H7 (cell line): ENCODE measurements at regions not wholly inside any gene's neighbourhood (a gene's known extent, or its start where the extent isn't known, plus 50 kb on each side); places are given as distances from the start of the nearest gene placed in this dataset.
"Not testable (repeated sequence)": the region's sequence is repeated elsewhere in the genome, so short reads cannot be mapped to it uniquely, and the experiment has no call there.

ENCODE experiments used
- DNase-seq: peaks from one replicate; pipeline ENCODE4 v3.0.0; 2012
- H3K27me3 ChIP-seq: 2 replicates; pipeline ENCODE4 v1.6.0; 2011; ENCODE audit warnings: mild to moderate bottlenecking, low read length; ENCODE audit not compliant: control insufficient read depth, insufficient read depth
- H3K36me3 ChIP-seq: replicated peaks from 2 replicates; pipeline ENCODE4 v1.5.1; 2011; ENCODE audit warnings: low read length; ENCODE audit not compliant: control insufficient read depth, insufficient read depth
- H3K4me3 ChIP-seq: 2 replicates; pipeline ENCODE4 v1.5.1; 2011; ENCODE audit warnings: low read depth, mild to moderate bottlenecking, control low read depth, low read length, moderate library complexity; ENCODE audit not compliant: insufficient read depth

DNA sequence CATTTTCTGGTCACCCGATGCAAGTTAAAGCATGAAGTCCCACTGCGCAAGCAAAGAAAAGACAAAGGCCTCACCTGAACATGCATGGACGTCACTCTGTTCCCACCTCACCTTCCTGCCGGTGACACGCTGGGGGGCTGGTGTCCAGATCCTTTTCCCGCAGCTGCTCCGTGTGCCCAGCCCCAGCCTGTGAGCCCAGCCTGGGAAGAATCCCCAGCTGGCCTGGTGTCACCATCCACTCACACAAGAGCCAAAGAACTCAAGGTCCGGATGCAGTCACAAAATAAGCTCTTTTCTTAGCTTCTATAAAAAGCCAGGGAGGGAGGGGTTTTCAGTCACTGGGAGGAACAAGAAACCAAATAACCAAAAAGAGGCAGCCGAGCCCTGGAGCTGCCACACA, 249.9 kb downstream of the COL4A1 start:
- Histone ChIP-seq H3K27me3 (no peaks in the 10 kb centered on the region), H3K4me3 (no peak overlapping the region), H3K36me3 (no peaks in the 10 kb centered on the region)
- no peak for DNase-seq

DNA sequence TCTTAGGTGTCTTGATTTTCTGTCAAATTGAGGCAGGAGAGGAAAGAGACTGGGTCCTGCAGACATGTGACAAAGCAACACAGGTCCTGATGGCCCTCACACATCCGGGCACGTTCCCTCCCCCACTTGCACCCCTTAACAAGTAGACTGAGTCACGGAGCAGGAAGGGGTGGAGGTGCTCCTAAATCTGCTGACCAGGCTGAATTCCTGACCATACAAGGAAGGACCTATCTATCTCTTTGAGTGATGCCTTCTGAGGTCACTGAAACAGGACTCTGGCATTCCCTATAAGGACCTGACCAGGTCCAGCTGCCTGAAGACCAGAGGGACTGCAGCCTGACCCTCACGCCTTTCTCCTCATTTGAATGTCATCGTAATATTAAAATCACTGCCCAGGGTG, 250.3 kb downstream of the COL4A1 start:
- H3K4me3 ChIP-seq = no peak overlapping the region
- no peaks in the 10 kb centered on the region for H3K36me3 ChIP-seq
- no peaks in the 10 kb centered on the region for H3K27me3 ChIP-seq
- DNase-seq = no peak

GRCh38 chr13:110055089-110055488, 251.9 kb downstream of the COL4A1 start:
- DNase-seq = no peak
- no peaks in the 10 kb centered on the region for H3K36me3 ChIP-seq

GRCh38 chr13:110054041-110054440, 252.9 kb downstream of the COL4A1 start:
- no peak for DNase-seq
- Histone ChIP-seq H3K36me3 (no peaks in the 10 kb centered on the region), H3K4me3 (no peak overlapping the region), H3K27me3 (no peaks in the 10 kb centered on the region)

More at GRCh38 chr13:110055089-110055488, 251.9 kb downstream of the COL4A1 start:
- Histone ChIP-seq H3K27me3 (no peaks in the 10 kb centered on the region), H3K4me3 (no peak overlapping the region)

GRCh38 chr13:110047496-110047895, 259.5 kb downstream of the COL4A1 start:
- no peak for DNase-seq
- H3K36me3 ChIP-seq = no peaks in the 10 kb centered on the region

DNA sequence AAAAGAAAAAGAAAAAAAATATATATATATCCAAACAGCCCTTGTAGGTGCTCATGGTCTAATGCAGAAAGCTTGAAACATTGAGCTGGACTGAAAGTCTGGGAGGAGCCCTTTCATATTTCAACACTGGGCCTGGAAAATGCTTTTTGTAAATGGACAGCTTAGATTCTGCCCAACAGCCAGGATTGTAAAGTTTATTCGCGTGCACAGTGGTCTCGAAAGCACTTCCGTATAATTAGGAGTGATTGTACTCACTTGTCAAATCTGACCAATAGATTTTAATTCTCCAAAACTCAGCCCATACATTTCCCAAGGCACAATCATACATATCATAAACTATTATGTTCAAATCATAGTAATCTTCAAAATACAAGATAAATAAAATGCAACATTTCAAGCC, 260.1 kb downstream of the COL4A1 start:
- H3K36me3 ChIP-seq = no peaks in the 10 kb centered on the region
- DNase-seq = no peak

More at GRCh38 chr13:110047496-110047895, 259.5 kb downstream of the COL4A1 start:
- no peaks in the 10 kb centered on the region for H3K27me3 ChIP-seq
- H3K4me3 ChIP-seq = no peak overlapping the region

GRCh38 chr13:110045919-110046318, 259.5 kb upstream of the IRS2 start:
- Histone ChIP-seq H3K36me3 (no peaks in the 10 kb centered on the region), H3K4me3 (no peak overlapping the region), H3K27me3 (no peaks in the 10 kb centered on the region)
- no peak for DNase-seq

More for the DNA sequence above, 260.1 kb downstream of the COL4A1 start:
- Histone ChIP-seq H3K4me3 (no peak overlapping the region), H3K27me3 (no peaks in the 10 kb centered on the region)

DNA sequence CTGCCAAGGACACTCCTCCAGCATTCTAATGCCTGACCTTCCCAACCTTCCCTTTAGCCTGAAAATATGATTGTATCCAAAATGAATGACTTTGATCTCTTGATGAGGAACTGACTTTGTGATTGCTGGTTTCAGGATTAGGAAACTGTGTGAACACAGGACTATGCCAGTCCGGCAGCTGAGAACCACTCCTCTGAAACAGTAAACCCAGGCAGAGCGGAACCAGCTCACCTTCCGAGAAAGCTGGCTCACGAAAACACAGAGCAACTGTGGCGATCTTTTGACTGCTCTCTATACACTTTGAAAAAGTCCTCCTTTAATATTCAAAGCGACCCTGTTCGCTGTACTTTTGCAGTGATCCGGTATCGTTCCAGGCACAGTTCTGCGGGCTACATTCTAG, 258.8 kb upstream of the IRS2 start:
- no peaks in the 10 kb centered on the region for H3K27me3 ChIP-seq
- H3K36me3 ChIP-seq = no peaks in the 10 kb centered on the region
- H3K4me3 ChIP-seq = no peak overlapping the region
- DNase-seq = no peak

DNA sequence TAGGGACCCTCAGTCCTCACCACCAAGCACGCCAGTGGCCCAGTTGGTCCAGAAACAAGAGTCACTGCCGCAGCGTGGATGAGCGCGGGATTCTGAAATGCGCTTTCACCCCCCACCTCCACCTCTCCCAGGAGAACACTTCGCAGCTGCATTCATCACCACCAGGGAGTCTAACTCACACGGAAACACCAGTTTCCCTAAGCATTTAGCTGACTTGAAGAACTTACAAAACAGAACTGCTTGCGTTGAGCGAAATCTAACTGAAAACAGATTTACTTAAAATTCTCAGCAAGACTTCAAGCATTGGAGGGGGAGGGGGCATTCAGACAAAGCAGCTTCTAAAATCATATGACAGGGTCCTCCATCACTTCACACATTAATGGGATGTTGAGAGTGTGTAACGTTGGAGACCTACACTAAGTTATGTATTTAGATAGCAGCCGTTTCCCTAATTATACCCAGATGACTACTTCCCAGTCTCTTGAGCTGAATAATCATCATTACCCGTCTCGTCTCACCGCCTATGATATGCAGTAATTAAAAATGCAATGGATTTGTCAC, 258.2 kb upstream of the IRS2 start:
- no peaks in the 10 kb centered on the region for H3K27me3 ChIP-seq
- no peak for DNase-seq
- H3K4me3 ChIP-seq = no peak overlapping the region
- H3K36me3 ChIP-seq = no peaks in the 10 kb centered on the region

GRCh38 chr13:110042253-110042950, 256.0 kb upstream of the IRS2 start:
- H3K4me3 ChIP-seq = no peak overlapping the region
- no peak for DNase-seq
- H3K27me3 ChIP-seq = no peaks in the 10 kb centered on the region
- no peaks in the 10 kb centered on the region for H3K36me3 ChIP-seq

DNA sequence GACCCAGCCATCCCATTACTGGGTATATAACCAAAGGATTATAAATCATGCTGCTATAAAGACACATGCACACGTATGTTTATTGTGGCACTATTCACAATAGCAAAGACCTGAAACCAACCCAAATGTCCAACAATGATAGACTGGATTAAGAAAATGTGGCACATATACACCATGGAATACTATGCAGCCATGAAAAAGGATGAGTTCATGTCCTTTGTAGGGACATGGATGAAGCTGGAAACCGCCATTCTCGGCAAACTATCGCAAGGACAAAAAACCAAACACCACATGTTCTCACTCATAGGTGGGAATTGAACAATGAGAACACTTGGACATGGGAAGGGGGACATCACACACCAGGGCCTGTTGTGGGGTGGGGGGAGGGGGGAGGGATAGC, 255.3 kb upstream of the IRS2 start:
- H3K4me3 ChIP-seq, H3K36me3 ChIP-seq, H3K27me3 ChIP-seq, DNase-seq: not testable (repeated sequence)

- H3K27me3 ChIP-seq = no peaks in the 10 kb centered on the region
- no peaks in the 10 kb centered on the region for H3K36me3 ChIP-seq
- no peak for DNase-seq
- H3K4me3 ChIP-seq = no peak overlapping the region
Measured at GRCh38 chr13:110037925-110038573, 251.7 kb upstream of the IRS2 start.

- Histone ChIP-seq H3K4me3 (no peak overlapping the region), H3K27me3 (no peaks in the 10 kb centered on the region), H3K36me3 (no peaks in the 10 kb centered on the region)
- DNase-seq = no peak
Measured at GRCh38 chr13:110036060-110036459, 249.7 kb upstream of the IRS2 start.

DNA sequence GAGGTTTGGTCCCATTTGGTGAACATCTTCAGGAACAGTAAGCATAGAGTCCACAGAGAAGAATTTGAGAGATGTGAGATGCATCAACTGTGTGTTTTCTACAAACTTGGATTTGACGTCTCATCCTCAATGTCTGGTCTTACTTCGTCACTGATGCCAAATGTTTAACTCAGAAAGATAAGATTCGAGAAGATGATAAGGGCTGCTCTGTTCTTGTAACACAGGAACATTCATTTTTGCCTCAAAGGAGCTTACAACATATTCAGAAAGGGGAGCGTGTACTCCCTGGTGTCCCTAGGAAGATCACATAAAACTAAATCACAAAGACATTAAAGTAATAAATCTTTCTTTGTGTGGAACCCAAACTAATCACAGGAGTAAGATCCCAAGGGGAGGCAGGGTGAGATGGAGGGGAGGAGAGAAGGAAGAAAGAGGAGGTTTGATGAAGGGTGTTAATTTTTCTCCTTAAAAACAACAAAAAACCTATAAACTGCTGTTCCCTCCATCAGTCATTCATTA, 247.7 kb upstream of the IRS2 start:
- no peaks in the 10 kb centered on the region for H3K36me3 ChIP-seq
- no peak for DNase-seq
- H3K27me3 ChIP-seq = no peaks in the 10 kb centered on the region
- H3K4me3 ChIP-seq = no peak overlapping the region

DNA sequence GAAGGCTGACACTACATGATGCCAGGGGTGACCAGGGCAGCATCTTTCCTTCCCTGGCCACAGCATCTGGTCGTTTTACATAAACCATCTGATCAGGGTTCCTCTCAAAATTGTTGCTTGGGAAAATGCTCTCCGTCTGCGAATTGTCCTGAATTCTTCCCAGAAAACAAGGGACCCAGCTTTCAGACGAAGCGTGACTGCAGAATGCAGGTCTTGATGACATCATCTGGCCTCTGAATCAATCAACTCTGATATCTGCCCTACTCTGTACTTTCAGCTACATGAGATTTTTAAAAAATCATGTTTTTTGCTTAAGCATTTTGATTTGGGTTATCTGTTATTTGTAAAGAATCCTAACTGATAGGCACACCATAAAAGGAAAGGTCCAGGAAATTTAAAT, 246.6 kb upstream of the IRS2 start:
- Histone ChIP-seq H3K27me3 (no peaks in the 10 kb centered on the region), H3K4me3 (no peak overlapping the region), H3K36me3 (no peaks in the 10 kb centered on the region)
- no peak for DNase-seq
